Esophagus squamous epithelium (tissue), 5 donors: ENCODE measurements at regions not wholly inside any gene's neighbourhood (a gene's known extent, or its start where the extent isn't known, plus 50 kb on each side); places are given as distances from the start of the nearest gene placed in this dataset.

Experiments used
- DNase-seq: peaks from one replicate; lab custom pipeline; 2025; lab: John Stamatoyannopoulos, UW
- H3K27ac ChIP-seq, 4 donors: fragments of 200-600 bp; sonication (generic); one replicate each; pipeline ENCODE4 v1.5.1; 2016 to 2019; ENCODE audit warnings: mild to moderate bottlenecking in 1 of 4
- H3K27me3 ChIP-seq, 4 donors: fragments of 200-600 bp; sonication (generic); 1 replicate in 3 of 4; 2 replicates in 1 of 4; pipeline versions ENCODE4 v1.5.1 to v1.6.0; 2017 to 2021; ENCODE audit warnings: antibody characterized with exemption in 1 of 4
- H3K36me3 ChIP-seq, 3 donors: fragments of 200-600 bp; sonication (generic); one replicate each; pipeline ENCODE4 v1.5.1; 2016 to 2019
- H3K4me1 ChIP-seq, 3 donors: fragments of 200-600 bp; sonication (generic); one replicate each; pipeline ENCODE4 v1.5.1; 2017 to 2019
- H3K4me3 ChIP-seq, 4 donors: fragments of 200-600 bp; sonication (generic); 1 replicate in 3 of 4; 2 replicates in 1 of 4; pipeline ENCODE4 v1.5.1; 2016 to 2019; ENCODE audit warnings: mild to moderate bottlenecking in 2 of 4, moderate library complexity in 1 of 4
- H3K9me3 ChIP-seq, 3 donors: fragments of 200-600 bp; sonication (generic); one replicate each; pipeline ENCODE4 v1.5.1; 2016 to 2019
- POLR2A ChIP-seq, 4 donors: fragments of 450-650 bp; IDR thresholded peaks; one replicate each; pipeline ENCODE4 v1.6.1; 2017; ENCODE audit warnings: antibody characterized with exemption in 4 of 4, mild to moderate bottlenecking in 4 of 4, moderate library complexity in 3 of 4
- WGBS, 2 donors: methylation state at CpG; one replicate each; pipeline ENCODE4 v1.1.5; 2018; 5-methylcytosine and 5-hydroxymethylcytosine counted together
- intact Hi-C: fragments of 100-400 bp; cut with DNase I; formaldehyde crosslinking; loops from one replicate; pipeline ENCODE4 v1.15.0; 2022
- TF ChIP-seq, protein P1 (sequence below), 6 experiments: fragments of 450-650 bp in 4 of 6; fragments of 200-600 bp in 2 of 6; sonication (generic) in 2 of 6; IDR thresholded peaks; one replicate each; pipeline ENCODE4 v1.5.1; 2016 to 2019; ENCODE audit warnings: antibody characterized with exemption in 6 of 6, mild to moderate bottlenecking in 4 of 6, moderate library complexity in 4 of 6
- donor health status: DM: yes; HTN: yes; CAD: no.

DNA sequence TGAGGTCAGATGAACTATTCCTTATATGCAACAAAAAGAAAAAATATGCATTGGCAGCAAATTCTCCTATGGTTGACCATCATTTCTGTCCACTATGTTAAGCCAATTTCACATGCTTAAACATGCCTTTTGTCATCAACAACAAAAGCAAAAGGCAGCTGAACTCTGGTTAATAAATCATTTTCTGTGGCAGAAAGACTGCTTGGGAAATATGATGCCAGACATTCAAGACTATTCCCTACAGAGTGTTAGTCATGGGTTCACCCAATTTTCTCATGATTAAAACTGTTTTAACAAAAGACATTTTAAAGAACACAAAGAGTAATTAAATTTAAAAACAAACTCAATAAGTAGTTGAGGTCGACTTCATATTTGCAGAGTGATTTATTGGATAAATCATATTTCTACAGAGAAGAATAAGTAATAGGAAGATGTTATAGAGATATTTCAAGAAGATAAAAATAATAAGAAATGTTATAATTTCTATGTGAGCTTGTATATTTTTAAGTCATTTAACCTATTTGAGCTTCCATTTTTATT, 890.6 kb downstream of the STPG2 start:
- H3K27me3 ChIP-seq, result no peaks in the 10 kb centered on the region
- H3K9me3 ChIP-seq, result no peaks in the 10 kb centered on the region
- no peaks in the 10 kb centered on the region for H3K4me1 ChIP-seq
- H3K4me3 ChIP-seq, result no peak overlapping the region
- WGBS, 2 donors, result 24 to 35% methylated on average over 1 of the region's 1 CpG
- no peak for DNase-seq
- no peak overlapping the region for H3K27ac ChIP-seq
- TF ChIP-seq, protein P1, sequence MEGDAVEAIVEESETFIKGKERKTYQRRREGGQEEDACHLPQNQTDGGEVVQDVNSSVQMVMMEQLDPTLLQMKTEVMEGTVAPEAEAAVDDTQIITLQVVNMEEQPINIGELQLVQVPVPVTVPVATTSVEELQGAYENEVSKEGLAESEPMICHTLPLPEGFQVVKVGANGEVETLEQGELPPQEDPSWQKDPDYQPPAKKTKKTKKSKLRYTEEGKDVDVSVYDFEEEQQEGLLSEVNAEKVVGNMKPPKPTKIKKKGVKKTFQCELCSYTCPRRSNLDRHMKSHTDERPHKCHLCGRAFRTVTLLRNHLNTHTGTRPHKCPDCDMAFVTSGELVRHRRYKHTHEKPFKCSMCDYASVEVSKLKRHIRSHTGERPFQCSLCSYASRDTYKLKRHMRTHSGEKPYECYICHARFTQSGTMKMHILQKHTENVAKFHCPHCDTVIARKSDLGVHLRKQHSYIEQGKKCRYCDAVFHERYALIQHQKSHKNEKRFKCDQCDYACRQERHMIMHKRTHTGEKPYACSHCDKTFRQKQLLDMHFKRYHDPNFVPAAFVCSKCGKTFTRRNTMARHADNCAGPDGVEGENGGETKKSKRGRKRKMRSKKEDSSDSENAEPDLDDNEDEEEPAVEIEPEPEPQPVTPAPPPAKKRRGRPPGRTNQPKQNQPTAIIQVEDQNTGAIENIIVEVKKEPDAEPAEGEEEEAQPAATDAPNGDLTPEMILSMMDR (IDR thresholded peaks at IDR 0.05), result no peak
- no peak for TF ChIP-seq POLR2A (IDR thresholded peaks at IDR 0.05)
- no peaks in the 10 kb centered on the region for H3K36me3 ChIP-seq
- intact Hi-C loops, result no loop called here

DNA sequence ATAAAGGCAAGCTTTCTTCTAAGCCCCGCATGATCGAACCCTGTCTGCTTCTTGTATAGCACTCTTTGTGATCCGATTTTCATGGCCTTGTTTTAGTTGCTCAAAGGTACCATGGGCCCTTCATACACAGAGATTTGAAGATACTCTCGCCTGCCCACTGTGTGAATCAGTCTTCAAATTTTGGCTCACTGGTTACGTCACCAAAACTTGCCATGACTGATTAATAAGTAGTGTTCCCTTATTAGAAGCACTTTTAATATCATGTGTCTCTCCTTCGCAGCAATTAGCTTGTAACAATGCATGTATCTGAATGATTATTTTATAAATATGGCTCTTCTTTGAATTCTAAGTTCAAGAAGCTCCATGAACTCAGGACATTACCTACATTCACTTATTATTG, 880.5 kb downstream of the STPG2 start:
- Histone ChIP-seq H3K36me3 (no peaks in the 10 kb centered on the region), H3K9me3 (no peaks in the 10 kb centered on the region), H3K4me3 (no peak overlapping the region), H3K27me3 (no peaks in the 10 kb centered on the region), H3K4me1 (no peaks in the 10 kb centered on the region), H3K27ac (no peak overlapping the region)
- intact Hi-C loops, result no loop called here
- no peak for DNase-seq
- TF ChIP-seq POLR2A (IDR thresholded peaks at IDR 0.05), result no peak
- TF ChIP-seq, protein P1 (IDR thresholded peaks at IDR 0.05), result no peak
- WGBS, 2 donors, result 68 to 74% methylated on average over 6 of the region's 6 CpGs

DNA sequence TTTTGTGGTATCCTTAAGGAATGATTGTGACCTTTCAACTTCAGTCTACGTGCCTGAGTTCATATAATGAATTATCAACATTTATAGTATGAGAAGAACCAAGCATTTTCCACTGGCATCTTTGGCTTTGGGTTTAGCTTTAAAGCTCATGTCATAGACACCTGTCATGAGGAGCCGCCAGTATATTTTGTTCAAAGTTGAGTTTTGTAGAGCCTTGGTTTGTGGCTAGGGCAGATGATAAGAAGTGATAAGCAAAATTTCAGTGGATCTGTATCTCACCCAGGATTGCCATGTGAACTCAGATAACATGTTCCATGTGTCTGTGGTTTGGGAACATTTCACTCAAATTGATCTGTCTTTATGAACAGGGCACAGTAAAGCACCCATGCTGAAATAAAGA, 873.2 kb downstream of the STPG2 start:
- H3K36me3 ChIP-seq, result no peaks in the 10 kb centered on the region
- no peaks in the 10 kb centered on the region for H3K4me1 ChIP-seq
- WGBS, 2 donors, result 72 to 81% methylated on average over 2 of the region's 2 CpGs
- no peak for DNase-seq
- no peaks in the 10 kb centered on the region for H3K9me3 ChIP-seq
- intact Hi-C loops, result no loop called here
- no peak overlapping the region for H3K27ac ChIP-seq
- TF ChIP-seq, protein P1 (IDR thresholded peaks at IDR 0.05), result no peak
- TF ChIP-seq POLR2A (IDR thresholded peaks at IDR 0.05), result no peak
- no peak overlapping the region for H3K4me3 ChIP-seq
- H3K27me3 ChIP-seq, result no peaks in the 10 kb centered on the region

DNA sequence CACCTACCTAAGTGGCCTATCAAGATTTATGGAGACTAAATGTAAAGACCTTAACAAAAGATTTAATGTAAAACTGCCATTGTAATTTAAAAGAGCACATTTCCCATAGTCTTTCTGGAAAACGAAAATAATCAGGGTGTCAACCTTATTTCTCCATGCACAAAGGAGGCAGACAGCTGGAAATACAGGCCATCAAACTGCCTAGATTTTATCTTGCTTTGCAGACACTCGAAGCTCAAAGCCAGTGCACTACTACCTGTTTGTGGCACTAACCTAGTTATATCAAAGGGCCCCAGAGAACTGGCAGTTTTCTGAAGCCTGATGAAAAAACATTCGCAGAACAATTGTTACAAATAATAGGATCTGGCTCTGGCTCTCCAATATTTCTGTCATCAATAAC, 863.9 kb downstream of the STPG2 start:
- DNase-seq, result no peak
- Histone ChIP-seq H3K27ac (no peak overlapping the region), H3K27me3 (no peaks in the 10 kb centered on the region), H3K4me1 (no peaks in the 10 kb centered on the region), H3K9me3 (no peaks in the 10 kb centered on the region), H3K4me3 (no peak overlapping the region), H3K36me3 (no peaks in the 10 kb centered on the region)
- TF ChIP-seq POLR2A (IDR thresholded peaks at IDR 0.05), result no peak
- TF ChIP-seq, protein P1 (IDR thresholded peaks at IDR 0.05), result no peak
- intact Hi-C loops, result no loop called here
- 45 to 46% methylated on average over 3 of the region's 3 CpGs for WGBS, 2 donors

DNA sequence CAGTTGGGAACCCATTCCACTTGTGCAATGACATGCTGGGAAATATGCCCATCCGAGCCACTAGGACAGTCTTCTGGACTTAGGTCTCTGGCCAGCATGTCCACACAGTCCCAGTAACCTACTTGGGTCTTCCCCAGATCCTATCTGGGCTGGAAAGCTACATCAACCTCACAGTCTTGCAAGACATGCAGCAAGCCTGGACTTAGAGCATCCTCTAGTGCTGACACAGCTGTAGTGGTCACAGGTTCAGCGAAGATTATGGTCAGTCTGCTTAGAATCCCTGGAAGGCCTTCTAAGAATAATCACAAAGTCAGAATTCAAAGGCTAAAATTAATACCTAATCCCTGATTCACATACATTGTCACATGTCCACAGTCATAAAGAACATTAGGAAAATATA, 842.7 kb downstream of the STPG2 start:
- 55 to 65% methylated on average over 1 to 2 of the region's 2 CpGs for WGBS, 2 donors
- peaks cover 0 to 22% (median 15%) of the 10 kb centered on the region in 3 donors for H3K9me3 ChIP-seq
- TF ChIP-seq, protein P1 (IDR thresholded peaks at IDR 0.05), result no peak
- TF ChIP-seq POLR2A (IDR thresholded peaks at IDR 0.05), result no peak
- no peaks in the 10 kb centered on the region for H3K4me1 ChIP-seq
- no peaks in the 10 kb centered on the region for H3K36me3 ChIP-seq
- H3K4me3 ChIP-seq, result no peak overlapping the region
- H3K27ac ChIP-seq, result no peak overlapping the region
- no peaks in the 10 kb centered on the region for H3K27me3 ChIP-seq
- no peak for DNase-seq
- intact Hi-C loops, result no loop called here
